GM23248 (cell line): ENCODE measurements at regions not wholly inside any gene's neighbourhood (a gene's known extent, or its start where the extent isn't known, plus 50 kb on each side); places are given as distances from the start of the nearest gene placed in this dataset.

Source experiments
- DNase-seq: peaks from one replicate; pipeline ENCODE4 v3.0.0-alpha.2; 2015
- H2AFZ ChIP-seq: fragments of 200-600 bp; sonication (generic); 2 replicates; pipeline ENCODE4 v1.6.1; 2016; ENCODE audit warnings: antibody characterized with exemption
- H3F3A ChIP-seq: fragments of 200-600 bp; sonication (generic); 2 replicates; pipeline ENCODE4 v1.6.1; 2016; ENCODE audit warnings: mild to moderate bottlenecking, antibody characterized with exemption, mixed run types; ENCODE audit not compliant: insufficient read depth
- H3K27ac ChIP-seq: fragments of 200-600 bp; sonication (generic); 2 replicates; pipeline ENCODE4 v1.5.1; 2016; ENCODE audit warnings: mild to moderate bottlenecking
- H3K27me3 ChIP-seq: fragments of 200-600 bp; sonication (generic); replicated peaks from 2 replicates; pipeline ENCODE4 v1.6.1; 2016; ENCODE audit warnings: mild to moderate bottlenecking; ENCODE audit not compliant: insufficient read depth
- H3K36me3 ChIP-seq: fragments of 200-600 bp; sonication (generic); 2 replicates; pipeline ENCODE4 v1.6.1; 2016; ENCODE audit warnings: low read depth, mild to moderate bottlenecking
- H3K4me1 ChIP-seq: fragments of 200-600 bp; sonication (generic); 2 replicates; pipeline ENCODE4 v1.6.1; 2016; ENCODE audit warnings: mild to moderate bottlenecking; ENCODE audit not compliant: insufficient read depth
- H3K4me2 ChIP-seq: fragments of 200-600 bp; sonication (generic); one replicate; pipeline ENCODE4 v1.6.1; 2016; ENCODE audit warnings: mild to moderate bottlenecking; ENCODE audit not compliant: unreplicated experiment
- H3K4me3 ChIP-seq: fragments of 200-600 bp; sonication (generic); 2 replicates; pipeline ENCODE4 v1.5.1; 2016; ENCODE audit warnings: mild to moderate bottlenecking
- H3K79me2 ChIP-seq: fragments of 200-600 bp; sonication (generic); 2 replicates; pipeline ENCODE4 v1.6.1; 2016; ENCODE audit warnings: mild to moderate bottlenecking; ENCODE audit not compliant: insufficient read depth
- H3K9ac ChIP-seq: fragments of 200-600 bp; sonication (generic); 2 replicates; pipeline ENCODE4 v1.6.1; 2016; ENCODE audit warnings: mild to moderate bottlenecking
- H3K9me2 ChIP-seq: fragments of 200-600 bp; sonication (generic); 2 replicates; pipeline ENCODE4 v1.6.1; 2016; ENCODE audit warnings: mixed run types, mild to moderate bottlenecking, moderate library complexity; ENCODE audit not compliant: insufficient read depth
- H3K9me3 ChIP-seq: fragments of 200-600 bp; sonication (generic); one replicate; pipeline ENCODE4 v1.6.1; 2017; ENCODE audit warnings: low read depth
- H4K20me1 ChIP-seq: fragments of 200-600 bp; sonication (generic); 2 replicates; pipeline ENCODE4 v1.6.0; 2016; ENCODE audit not compliant: insufficient read depth
- EZH2 ChIP-seq: fragments of 200-600 bp; sonication (generic); IDR thresholded peaks from 2 replicates; pipeline ENCODE4 v1.6.1; 2018; ENCODE audit warnings: antibody characterized with exemption, mild to moderate bottlenecking; ENCODE audit not compliant: insufficient read depth, poor library complexity, severe bottlenecking
- EZH2phosphoT487 ChIP-seq: fragments of 200-600 bp; sonication (generic); IDR thresholded peaks from 2 replicates; pipeline ENCODE4 v1.6.1; 2018; ENCODE audit warnings: antibody characterized with exemption, moderate library complexity, mild to moderate bottlenecking, low read depth; ENCODE audit not compliant: insufficient read depth
- WGBS, 2 experiments: methylation state at CpG; one replicate each; pipeline ENCODE4 v1.1.6; 2015 to 2017; ENCODE audit warnings: low lambda C conversion rate in 2 of 2, low coverage in 1 of 2; ENCODE audit errors: missing lambda C conversion rate in 2 of 2; 5-methylcytosine and 5-hydroxymethylcytosine counted together
- in situ Hi-C: fragments of 300-500 bp; cut with MboI; formaldehyde crosslinking; loops from 2 replicates; pipeline ENCODE4 v1.15.0; 2020

DNA sequence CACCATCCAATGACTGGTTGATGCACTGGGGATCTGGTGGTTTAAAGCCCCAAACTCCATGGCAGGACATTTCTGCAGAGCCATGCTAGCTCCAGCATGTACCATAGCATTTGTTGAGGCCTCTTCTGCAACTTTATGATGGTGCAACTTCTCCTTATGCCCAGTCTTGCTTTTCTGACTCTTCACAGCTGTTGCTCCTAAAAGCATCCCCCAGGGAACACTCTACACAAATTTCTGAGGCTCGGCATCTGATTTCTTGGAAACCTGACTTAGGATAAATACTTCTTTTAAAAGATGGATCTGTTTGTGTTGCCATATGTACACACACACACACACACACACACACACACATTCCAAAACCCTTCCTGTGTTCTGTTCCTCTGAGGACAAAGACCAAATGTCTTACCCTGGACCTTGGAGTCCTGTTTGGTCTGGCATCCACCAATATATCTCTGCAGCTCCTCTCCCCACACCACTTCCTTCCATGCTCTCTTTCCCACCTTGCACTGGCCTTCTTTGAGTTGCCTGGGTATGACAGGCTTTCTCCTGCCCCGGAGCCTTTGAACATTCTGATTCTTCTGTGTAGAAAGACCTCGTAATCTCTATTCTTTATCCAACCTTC is 388.5 kb upstream of the ZNF507 start:
- Histone ChIP-seq H3K9me2 (no peaks in the 10 kb centered on the region), H4K20me1 (no peaks in the 10 kb centered on the region), H3K4me1 (no peaks in the 10 kb centered on the region), H3K4me2 (no peak overlapping the region), H3K9me3 (no peaks in the 10 kb centered on the region), H2AFZ (no peak overlapping the region), H3F3A (no peaks in the 10 kb centered on the region), H3K4me3 (no peak overlapping the region), H3K27ac (no peak overlapping the region), H3K36me3 (no peaks in the 10 kb centered on the region), H3K79me2 (no peaks in the 10 kb centered on the region), H3K9ac (no peak overlapping the region), H3K27me3 (no peaks in the 10 kb centered on the region)
- no peak for DNase-seq
- in situ Hi-C loops: no loop called here
- WGBS, 2 experiments: 17 to 19% methylated on average over 3 of the region's 3 CpGs
- TF ChIP-seq EZH2 (no peak), EZH2phosphoT487 (no peak)

- in situ Hi-C loops: no loop called here
- no peak overlapping the region for H3K4me2 ChIP-seq
- H3K9me2 ChIP-seq: no peaks in the 10 kb centered on the region
- no peak for DNase-seq
- no peaks in the 10 kb centered on the region for H3K9me3 ChIP-seq
- H3K4me3 ChIP-seq: no peak overlapping the region
- 21 to 40% methylated on average over 4 of the region's 4 CpGs for WGBS, 2 experiments
- H3K79me2 ChIP-seq: no peaks in the 10 kb centered on the region
- no peaks in the 10 kb centered on the region for H4K20me1 ChIP-seq
- TF ChIP-seq EZH2 (no peak), EZH2phosphoT487 (no peak)
- H3K27me3 ChIP-seq: no peaks in the 10 kb centered on the region
- no peaks in the 10 kb centered on the region for H3K36me3 ChIP-seq
- H3F3A ChIP-seq: no peaks in the 10 kb centered on the region
- H3K9ac ChIP-seq: no peak overlapping the region
- no peak overlapping the region for H3K27ac ChIP-seq
- H3K4me1 ChIP-seq: no peaks in the 10 kb centered on the region
- no peak overlapping the region for H2AFZ ChIP-seq
These were observed 387.7 kb upstream of the ZNF507 start for GRCh38 chr19:31957711-31958110.

GRCh38 chr19:31959527-31960018 is 385.8 kb upstream of the ZNF507 start:
- no peak for DNase-seq
- in situ Hi-C loops: no loop called here

DNA sequence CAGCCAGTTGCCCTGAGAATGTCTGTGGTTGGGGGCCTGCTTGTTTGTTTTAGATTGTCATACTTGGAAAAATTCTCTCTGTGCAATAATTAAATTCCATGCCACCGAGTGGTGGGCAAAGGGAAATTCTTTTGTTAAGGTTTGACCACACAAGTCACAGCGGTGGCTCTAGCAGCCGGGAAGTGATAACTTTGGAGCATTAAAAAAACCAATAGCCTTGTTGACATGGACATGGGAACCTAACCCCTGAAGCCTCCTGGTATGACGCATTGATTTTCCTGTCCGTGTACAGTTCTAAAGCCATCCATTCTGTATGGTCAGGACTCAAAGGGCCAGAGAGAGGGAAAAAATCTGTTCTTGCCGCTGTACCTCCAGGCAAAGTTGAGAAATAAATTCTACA is 384.9 kb upstream of the ZNF507 start:
- Histone ChIP-seq H3K9ac (no peak overlapping the region), H3K36me3 (no peaks in the 10 kb centered on the region), H3K4me2 (no peak overlapping the region), H4K20me1 (no peaks in the 10 kb centered on the region), H3F3A (no peaks in the 10 kb centered on the region), H3K27me3 (no peaks in the 10 kb centered on the region), H3K27ac (no peak overlapping the region), H2AFZ (no peak overlapping the region), H3K79me2 (no peaks in the 10 kb centered on the region), H3K9me2 (no peaks in the 10 kb centered on the region), H3K9me3 (no peaks in the 10 kb centered on the region), H3K4me3 (no peak overlapping the region), H3K4me1 (no peaks in the 10 kb centered on the region)
- TF ChIP-seq EZH2 (no peak), EZH2phosphoT487 (no peak)
- in situ Hi-C loops: no loop called here
- WGBS, 2 experiments: 52 to 64% methylated on average over 6 of the region's 6 CpGs
- DNase-seq: no peak

More at GRCh38 chr19:31959527-31960018, 385.8 kb upstream of the ZNF507 start:
- TF ChIP-seq EZH2 (no peak), EZH2phosphoT487 (no peak)
- Histone ChIP-seq H3K4me1 (no peaks in the 10 kb centered on the region), H3K27me3 (no peaks in the 10 kb centered on the region), H3K79me2 (no peaks in the 10 kb centered on the region), H3K9ac (no peak overlapping the region), H3K9me3 (no peaks in the 10 kb centered on the region), H3K4me3 (no peak overlapping the region), H2AFZ (no peak overlapping the region), H3K9me2 (no peaks in the 10 kb centered on the region), H3K36me3 (no peaks in the 10 kb centered on the region), H3K27ac (no peak overlapping the region), H4K20me1 (no peaks in the 10 kb centered on the region), H3K4me2 (no peak overlapping the region), H3F3A (no peaks in the 10 kb centered on the region)
- WGBS, 2 experiments: 62 to 67% methylated on average over 15 of the region's 15 CpGs
